ENCODE measurements at regions not wholly inside any gene's neighbourhood (a gene's known extent, or its start where the extent isn't known, plus 50 kb on each side); places are given as distances from the start of the nearest gene placed in this dataset.
"Not testable (repeated sequence)": the region's sequence is repeated elsewhere in the genome, so short reads cannot be mapped to it uniquely, and the experiment has no call there.

GRCh38 chr1:5686195-5686594 is 306.0 kb downstream of the NPHP4 start:
- DNase-seq (ENCODE audit: low read depth, low spot score): no peak
- in situ Hi-C loops (cut with HindIII; ENCODE audit: low pct_unique_long_range_greater_than_20kb, low sequenced_read_pairs): no loop called here

GRCh38 chr1:5685446-5686040 is 306.7 kb downstream of the NPHP4 start:
- in situ Hi-C loops (cut with HindIII; ENCODE audit: low pct_unique_long_range_greater_than_20kb, low sequenced_read_pairs): no loop called here

DNA sequence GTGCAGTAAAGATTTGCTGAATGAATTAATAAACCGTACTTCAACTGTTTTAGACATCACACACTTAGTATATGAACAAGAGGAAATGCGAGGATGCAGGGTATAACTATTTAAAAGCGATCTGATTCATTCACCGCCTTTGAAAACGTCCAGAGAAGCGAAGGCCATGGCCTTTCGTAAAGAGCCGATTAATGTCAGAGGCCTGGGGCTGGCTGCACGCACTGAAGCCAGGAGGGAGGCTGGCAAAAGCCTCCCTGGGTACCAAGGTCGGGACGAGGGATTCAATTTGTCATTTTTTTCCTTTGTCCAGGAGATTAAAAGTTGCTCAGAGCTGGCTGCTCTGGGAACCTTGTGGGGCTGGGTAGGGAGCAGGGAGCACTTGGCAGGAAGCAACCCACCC is 307.4 kb downstream of the NPHP4 start:
- DNase-seq (ENCODE audit: low read depth, low spot score): no peak
- in situ Hi-C loops (cut with HindIII; ENCODE audit: low pct_unique_long_range_greater_than_20kb, low sequenced_read_pairs): no loop called here

More at GRCh38 chr1:5685446-5686040, 306.7 kb downstream of the NPHP4 start:
- DNase-seq (ENCODE audit: low read depth, low spot score): no peak

GRCh38 chr1:5683446-5683845 is 308.8 kb downstream of the NPHP4 start:
- in situ Hi-C loops (cut with HindIII; ENCODE audit: low pct_unique_long_range_greater_than_20kb, low sequenced_read_pairs): no loop called here
- DNase-seq (ENCODE audit: low read depth, low spot score): no peak

GRCh38 chr1:5682626-5683225 is 309.5 kb downstream of the NPHP4 start:
- DNase-seq (ENCODE audit: low read depth, low spot score): no peak
- in situ Hi-C loops (cut with HindIII; ENCODE audit: low pct_unique_long_range_greater_than_20kb, low sequenced_read_pairs): no loop called here

- in situ Hi-C loops (cut with HindIII; ENCODE audit: low pct_unique_long_range_greater_than_20kb, low sequenced_read_pairs): no loop called here
- DNase-seq (ENCODE audit: low read depth, low spot score): no peak
These were observed 310.6 kb downstream of the NPHP4 start for GRCh38 chr1:5681654-5682053.

GRCh38 chr1:5680600-5680999 is 311.6 kb downstream of the NPHP4 start:
- no peak for DNase-seq (ENCODE audit: low read depth, low spot score)
- in situ Hi-C loops (cut with HindIII; ENCODE audit: low pct_unique_long_range_greater_than_20kb, low sequenced_read_pairs): no loop called here

DNA sequence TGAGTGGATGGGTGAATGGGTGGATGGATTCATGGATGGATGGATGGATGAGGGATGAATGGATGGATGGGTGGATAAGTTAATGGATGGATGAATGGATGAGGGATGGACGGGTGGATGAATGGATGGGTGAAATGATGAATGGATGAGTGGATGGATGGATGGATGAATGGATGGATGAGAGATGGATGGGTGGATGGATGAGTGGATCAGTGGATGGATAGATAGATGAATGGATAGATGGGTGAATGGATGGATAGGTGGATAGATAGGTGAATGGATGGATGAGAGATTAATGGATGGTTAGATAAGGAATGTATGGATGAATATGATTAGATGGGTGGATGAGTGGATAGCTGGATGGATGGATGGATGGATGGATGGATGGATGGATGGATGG is 313.5 kb downstream of the NPHP4 start:
- DNase-seq (ENCODE audit: low read depth, low spot score): no peak
- in situ Hi-C loops (cut with HindIII; ENCODE audit: low pct_unique_long_range_greater_than_20kb, low sequenced_read_pairs): no loop called here

- DNase-seq (ENCODE audit: low read depth, low spot score); in situ Hi-C loops (cut with HindIII; ENCODE audit: low pct_unique_long_range_greater_than_20kb, low sequenced_read_pairs): not testable (repeated sequence)
These were observed 319.9 kb downstream of the NPHP4 start for GRCh38 chr1:5672355-5672754.

DNA sequence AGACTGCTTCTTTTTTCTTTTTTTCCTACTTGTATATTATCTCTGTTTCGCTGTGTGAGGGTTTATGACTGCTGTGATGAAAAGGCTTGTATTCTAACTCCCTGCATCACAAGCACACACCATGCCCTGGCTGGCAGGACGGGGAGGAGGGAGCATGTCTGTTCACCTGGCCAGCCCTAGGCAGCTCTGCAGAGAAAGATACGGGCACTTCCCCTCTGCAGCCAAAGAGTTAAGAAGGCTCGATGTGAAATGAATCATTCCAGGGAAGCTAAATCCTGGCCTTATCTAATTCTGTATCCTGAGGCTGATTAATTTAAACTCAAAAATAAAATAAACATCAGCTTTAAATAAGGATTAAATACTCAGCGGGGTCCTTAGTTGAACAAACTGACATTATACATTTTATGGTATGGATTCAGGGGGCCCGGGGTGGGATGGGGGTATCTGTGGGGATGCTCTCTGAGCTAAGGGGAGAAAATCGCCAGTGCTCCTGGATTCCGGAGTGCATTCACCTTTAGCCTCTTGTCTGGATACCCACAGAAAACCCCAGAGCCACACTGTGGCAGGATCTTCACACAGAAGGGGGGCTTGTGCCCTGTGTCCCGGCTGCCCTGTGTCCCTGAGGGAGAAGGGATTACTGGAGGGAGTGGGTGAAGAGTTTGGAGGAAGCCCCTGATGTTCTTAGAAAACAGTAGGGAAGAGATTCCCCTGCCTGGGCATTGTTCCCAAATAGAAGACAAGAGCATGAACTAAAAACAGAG is 321.5 kb downstream of the NPHP4 start:
- no peak for DNase-seq (ENCODE audit: low read depth, low spot score)
- in situ Hi-C loops (cut with HindIII; ENCODE audit: low pct_unique_long_range_greater_than_20kb, low sequenced_read_pairs): no loop called here

DNA sequence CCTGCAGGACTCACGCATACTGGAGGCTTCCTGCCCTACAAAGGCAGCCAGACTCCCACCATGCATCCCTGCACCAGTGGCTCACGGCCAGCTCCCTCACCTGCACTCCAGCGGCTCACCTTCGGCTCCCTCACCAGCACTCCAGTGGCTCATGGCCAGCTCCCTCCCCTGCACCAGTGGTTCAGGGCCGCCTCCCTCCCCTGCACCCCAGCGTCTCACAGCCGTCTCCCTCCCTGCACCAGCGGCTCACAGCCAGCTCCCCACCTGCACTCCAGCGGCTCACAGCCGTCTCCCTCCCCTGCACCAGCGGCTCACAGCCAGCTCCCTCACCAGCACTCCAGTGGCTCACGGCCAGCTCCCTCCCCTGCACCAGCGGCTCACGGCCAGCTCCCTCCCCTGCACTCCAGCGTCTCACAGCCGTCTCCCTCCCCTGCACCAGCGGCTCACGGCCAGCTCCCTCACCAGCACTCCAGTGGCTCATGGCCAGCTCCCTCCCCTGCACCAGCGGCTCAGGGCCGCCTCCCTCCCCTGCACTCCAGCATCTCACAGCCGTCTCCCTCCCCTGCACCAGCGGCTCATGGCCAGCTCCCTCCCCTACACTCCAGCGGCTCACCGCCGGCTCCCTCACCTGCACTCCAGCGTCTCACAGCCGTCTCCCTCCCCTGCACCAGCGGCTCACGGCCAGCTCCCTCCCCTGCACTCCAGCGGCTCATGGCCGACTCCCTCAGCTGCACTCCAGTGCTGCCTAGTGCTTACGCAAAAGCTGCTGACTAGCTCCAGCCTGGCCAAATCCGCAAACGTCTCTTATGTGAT is 324.5 kb downstream of the NPHP4 start:
- in situ Hi-C loops (cut with HindIII; ENCODE audit: low pct_unique_long_range_greater_than_20kb, low sequenced_read_pairs): no loop called here
- no peak for DNase-seq (ENCODE audit: low read depth, low spot score)

GRCh38 chr1:5664906-5665875 is 327.0 kb downstream of the NPHP4 start:
- DNase-seq (ENCODE audit: low read depth, low spot score): no peak
- in situ Hi-C loops (cut with HindIII; ENCODE audit: low pct_unique_long_range_greater_than_20kb, low sequenced_read_pairs): no loop called here

DNA sequence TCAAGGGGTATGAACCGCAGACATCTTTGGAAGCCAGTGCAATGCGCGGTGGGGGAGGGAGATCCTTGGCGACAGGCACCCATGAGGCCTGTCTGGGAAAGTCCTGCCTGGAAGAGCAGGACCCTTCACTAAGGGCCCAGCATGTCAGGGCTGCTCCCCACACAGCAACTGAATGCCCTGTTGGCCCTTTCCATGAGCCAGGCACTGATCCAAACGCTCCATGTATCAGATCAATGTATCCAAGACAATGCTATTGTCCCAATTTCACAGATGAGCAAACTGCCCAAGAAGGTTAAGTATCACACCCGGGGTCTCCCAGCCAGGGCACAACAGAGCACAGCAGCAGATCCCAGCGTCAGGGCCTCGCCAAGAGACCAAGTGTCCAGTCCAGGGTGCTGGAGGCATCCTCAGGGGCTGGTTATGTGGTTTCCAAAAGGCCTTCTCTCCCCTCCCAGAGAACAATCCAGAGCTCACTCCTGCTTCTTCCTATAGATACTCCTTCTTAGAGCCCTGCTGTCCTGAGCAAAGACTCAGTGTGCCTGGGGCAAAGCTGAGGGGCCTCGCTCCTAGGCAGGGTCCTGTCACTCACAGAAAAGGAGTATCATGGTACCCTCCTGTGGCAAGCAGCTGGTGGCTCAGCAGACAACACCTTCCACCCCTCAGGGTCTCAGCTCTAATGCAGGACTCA is 328.0 kb downstream of the NPHP4 start:
- in situ Hi-C loops (cut with HindIII; ENCODE audit: low pct_unique_long_range_greater_than_20kb, low sequenced_read_pairs): no loop called here

DNA sequence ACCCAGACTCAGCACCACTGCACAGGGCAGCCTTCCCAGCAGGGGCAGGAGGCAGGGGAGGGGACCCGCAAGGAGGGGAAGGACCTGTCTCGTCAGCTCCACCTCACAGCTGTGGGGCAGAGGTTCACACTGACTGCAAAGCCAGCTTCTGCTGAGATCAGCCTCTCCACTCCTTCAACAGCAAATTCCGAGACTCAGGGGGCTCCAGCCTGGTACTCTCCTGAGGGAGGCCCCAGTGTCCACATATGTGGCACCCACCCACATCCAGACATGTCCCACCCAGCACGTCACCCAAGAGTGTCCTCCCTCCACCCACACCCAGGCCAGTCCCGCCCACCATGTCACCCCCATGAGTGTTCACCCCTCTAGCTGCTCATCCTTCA is 329.5 kb downstream of the NPHP4 start:
- in situ Hi-C loops (cut with HindIII; ENCODE audit: low pct_unique_long_range_greater_than_20kb, low sequenced_read_pairs): no loop called here

More for the DNA sequence above, 328.0 kb downstream of the NPHP4 start:
- DNase-seq (ENCODE audit: low read depth, low spot score): no peak

GRCh38 chr1:5662086-5662743 is 330.0 kb downstream of the NPHP4 start:
- no peak for DNase-seq (ENCODE audit: low read depth, low spot score)
- in situ Hi-C loops (cut with HindIII; ENCODE audit: low pct_unique_long_range_greater_than_20kb, low sequenced_read_pairs): no loop called here

More for the DNA sequence above, 329.5 kb downstream of the NPHP4 start:
- DNase-seq (ENCODE audit: low read depth, low spot score): no peak
